ENCODE measurements at regions not wholly inside any gene's neighbourhood (a gene's known extent, or its start where the extent isn't known, plus 50 kb on each side); places are given as distances from the start of the nearest gene placed in this dataset.

DNA sequence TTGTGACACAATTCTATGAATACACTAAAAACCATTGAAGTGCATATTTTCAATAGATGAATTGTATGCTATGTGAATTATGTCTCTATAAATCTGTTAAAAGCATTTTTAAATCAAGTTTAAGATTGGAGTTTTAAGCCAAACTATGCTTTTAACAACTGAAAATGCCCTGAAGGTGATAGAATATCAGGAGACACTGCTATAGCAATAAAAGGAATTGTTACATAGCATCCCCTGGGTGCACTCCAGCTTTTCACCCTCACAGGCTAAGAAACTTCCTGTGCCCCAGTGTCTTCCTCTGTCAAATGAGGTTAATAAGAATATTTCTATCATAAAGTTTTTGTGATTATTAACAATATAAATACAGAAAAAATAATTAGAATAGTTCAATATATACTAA is 472.7 kb upstream of the TMPO start:
- in situ Hi-C loops (cut with HindIII; ENCODE audit: low pct_unique_long_range_greater_than_20kb, low sequenced_read_pairs): no loop called here
- TF ChIP-seq JUND (IDR thresholded peaks at IDR 0.05; ENCODE audit: low read depth): no peak
- DNase-seq (ENCODE audit: low read depth in 1 of 2, low spot score in 1 of 2): no peak

DNA sequence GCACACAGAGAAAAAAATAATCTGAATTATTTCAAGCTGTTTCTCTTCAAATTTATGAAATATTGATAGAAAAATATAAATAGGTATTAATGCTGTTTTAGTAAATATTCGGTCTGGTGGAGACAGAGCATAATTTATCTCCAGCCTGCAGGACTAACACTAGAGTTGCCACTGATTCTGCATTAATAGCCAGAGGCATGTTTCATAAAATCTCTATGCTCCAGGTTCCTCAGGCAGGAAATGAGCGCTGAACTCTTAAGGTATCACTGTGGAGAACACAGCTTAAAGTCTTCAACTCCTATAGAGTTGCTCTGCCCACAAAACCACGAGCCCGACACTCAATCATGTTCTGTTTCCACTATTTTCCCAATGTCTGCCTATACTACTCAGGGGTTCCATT is 470.0 kb upstream of the TMPO start:
- DNase-seq (ENCODE audit: low read depth in 1 of 2, low spot score in 1 of 2): no peak
- no peak for TF ChIP-seq JUND (IDR thresholded peaks at IDR 0.05; ENCODE audit: low read depth)
- in situ Hi-C loops (cut with HindIII; ENCODE audit: low pct_unique_long_range_greater_than_20kb, low sequenced_read_pairs): no loop called here

DNA sequence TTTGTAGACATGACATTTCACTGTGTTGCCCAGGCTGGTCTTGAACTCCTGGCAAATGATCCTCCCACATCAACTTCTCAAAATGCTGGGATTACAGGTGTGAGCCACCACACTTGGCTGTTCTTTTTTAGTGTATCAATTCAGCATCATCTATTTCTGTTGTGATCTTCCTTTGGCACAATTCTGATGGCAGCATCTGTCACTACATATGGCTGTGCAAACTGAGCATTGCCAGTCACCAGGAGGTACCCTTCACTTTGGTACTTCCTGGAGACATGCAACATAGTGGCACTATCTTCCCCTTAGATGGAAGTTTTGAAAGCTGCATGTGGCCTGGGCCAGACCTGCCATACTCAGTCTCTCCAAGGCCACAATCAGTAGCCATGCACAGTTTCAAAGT is 467.1 kb upstream of the TMPO start:
- DNase-seq (ENCODE audit: low read depth in 1 of 2, low spot score in 1 of 2): no peak
- in situ Hi-C loops (cut with HindIII; ENCODE audit: low pct_unique_long_range_greater_than_20kb, low sequenced_read_pairs): no loop called here

DNA sequence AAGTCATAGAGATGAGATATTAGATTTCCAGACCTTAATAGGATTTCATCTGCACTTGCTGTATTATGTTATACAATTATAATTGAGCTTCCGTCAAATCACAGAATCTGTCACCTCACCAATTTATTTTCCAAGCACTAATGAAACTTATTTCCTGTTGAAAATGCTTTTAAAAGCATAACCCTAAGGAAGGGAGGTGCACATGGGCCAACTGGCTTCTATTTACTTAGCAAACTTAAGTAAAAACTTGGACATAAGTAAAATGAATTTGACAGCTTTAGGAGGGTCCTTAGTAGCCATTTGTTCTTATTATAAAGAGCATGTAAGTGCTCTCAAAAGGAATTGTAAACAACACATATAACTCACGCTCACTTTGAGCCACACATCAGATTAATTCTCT is 462.2 kb upstream of the TMPO start:
- DNase-seq (ENCODE audit: low read depth in 1 of 2, low spot score in 1 of 2): no peak
- in situ Hi-C loops (cut with HindIII; ENCODE audit: low pct_unique_long_range_greater_than_20kb, low sequenced_read_pairs): no loop called here
- TF ChIP-seq JUND (IDR thresholded peaks at IDR 0.05; ENCODE audit: low read depth): no peak

More for the DNA sequence above, 467.1 kb upstream of the TMPO start:
- TF ChIP-seq JUND (IDR thresholded peaks at IDR 0.05; ENCODE audit: low read depth): no peak

DNA sequence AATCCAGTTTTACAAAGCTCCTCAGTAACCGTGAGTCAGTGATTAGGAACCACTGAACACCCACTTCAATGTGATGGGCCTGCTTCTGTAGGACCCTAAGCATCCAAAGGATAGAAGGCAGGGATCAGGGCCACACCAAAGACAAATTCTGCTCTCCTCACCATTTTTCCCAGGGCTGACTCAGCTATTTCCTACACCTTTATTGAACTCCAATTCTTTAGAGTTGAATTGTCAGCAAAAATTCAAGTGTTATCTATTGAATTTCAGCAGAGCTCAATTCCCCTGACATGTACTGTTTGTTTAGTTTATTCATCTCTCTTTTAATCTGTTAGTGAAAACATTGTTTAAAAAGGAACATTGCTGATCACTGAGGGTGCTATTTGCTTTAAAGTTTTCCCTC is 457.7 kb upstream of the TMPO start:
- no peak for TF ChIP-seq JUND (IDR thresholded peaks at IDR 0.05; ENCODE audit: low read depth)
- in situ Hi-C loops (cut with HindIII; ENCODE audit: low pct_unique_long_range_greater_than_20kb, low sequenced_read_pairs): no loop called here
- DNase-seq (ENCODE audit: low read depth in 1 of 2, low spot score in 1 of 2): no peak

DNA sequence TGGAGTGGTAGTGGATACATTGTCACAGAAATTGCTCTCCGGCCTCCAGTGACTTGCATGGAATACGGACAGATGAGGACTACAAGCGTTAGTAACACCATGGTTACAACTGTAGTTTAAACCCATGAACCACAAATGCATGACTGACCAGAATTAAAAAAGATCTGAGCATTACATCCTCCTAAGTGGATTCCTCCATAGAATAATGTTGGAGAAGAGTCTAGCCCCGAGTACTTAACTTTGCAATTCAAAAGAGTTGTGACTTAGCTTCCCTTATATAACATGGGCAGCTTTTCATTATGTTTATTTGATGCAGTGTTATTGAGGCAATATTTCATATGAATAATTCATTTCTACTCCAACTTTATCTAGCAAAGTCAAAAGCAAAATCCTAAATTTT is 457.2 kb upstream of the TMPO start:
- in situ Hi-C loops (cut with HindIII; ENCODE audit: low pct_unique_long_range_greater_than_20kb, low sequenced_read_pairs): no loop called here
- TF ChIP-seq JUND (IDR thresholded peaks at IDR 0.05; ENCODE audit: low read depth): no peak
- DNase-seq (ENCODE audit: low read depth in 1 of 2, low spot score in 1 of 2): no peak

DNA sequence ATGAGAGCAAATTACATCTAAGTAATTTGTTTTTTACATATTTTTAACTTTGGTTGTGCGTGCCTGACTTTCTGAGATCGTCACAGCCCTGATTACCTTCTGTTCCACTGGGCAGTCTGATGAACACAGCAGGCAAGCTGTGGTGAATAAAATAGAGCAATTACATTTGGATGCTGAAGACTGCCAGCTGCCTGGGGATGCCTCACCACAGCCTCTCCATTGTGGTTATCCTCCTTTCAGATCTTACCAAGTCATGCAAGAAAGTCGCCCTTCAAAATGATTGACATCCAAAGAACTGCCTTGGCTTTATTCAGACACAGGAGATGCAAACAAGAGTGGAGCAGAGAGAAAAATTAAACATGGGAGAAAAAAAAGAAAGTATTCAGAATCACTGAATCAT is 456.6 kb upstream of the TMPO start:
- in situ Hi-C loops (cut with HindIII; ENCODE audit: low pct_unique_long_range_greater_than_20kb, low sequenced_read_pairs): no loop called here

DNA sequence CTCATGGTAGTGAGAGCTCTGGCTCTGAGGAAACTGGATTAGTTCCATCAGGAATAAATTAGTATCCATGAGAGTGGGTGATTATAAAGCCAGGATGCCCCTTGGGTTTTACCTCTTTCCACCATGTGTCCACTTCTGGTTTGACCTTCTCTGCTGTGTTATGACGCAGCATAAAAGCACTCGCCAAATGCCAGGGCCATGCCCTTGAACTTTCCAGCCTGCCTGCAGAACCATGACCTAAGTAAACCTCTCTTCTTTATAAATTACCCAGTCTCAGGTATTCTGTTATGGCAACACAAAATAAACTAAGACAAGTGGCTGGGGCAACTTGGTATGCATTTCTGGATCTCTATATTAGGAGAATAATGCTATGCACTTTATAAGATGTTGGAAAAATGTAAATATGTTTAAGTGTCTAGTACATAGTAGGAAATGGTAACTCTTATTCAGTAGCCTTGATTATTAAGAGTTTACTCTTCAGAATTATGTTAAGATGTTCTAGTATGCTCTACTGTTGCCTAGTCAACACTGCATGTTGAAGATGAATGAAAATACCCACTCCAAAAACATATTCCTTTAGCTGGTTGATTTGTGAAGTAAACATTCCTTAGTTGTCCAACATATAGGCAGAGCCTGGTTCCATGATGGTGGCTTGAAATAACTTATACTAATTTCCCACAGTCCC is 455.6 kb upstream of the TMPO start:
- in situ Hi-C loops (cut with HindIII; ENCODE audit: low pct_unique_long_range_greater_than_20kb, low sequenced_read_pairs): no loop called here
- no peak for TF ChIP-seq JUND (IDR thresholded peaks at IDR 0.05; ENCODE audit: low read depth)
- DNase-seq (ENCODE audit: low read depth in 1 of 2, low spot score in 1 of 2): no peak

More for the DNA sequence above, 456.6 kb upstream of the TMPO start:
- no peak for DNase-seq (ENCODE audit: low read depth in 1 of 2, low spot score in 1 of 2)
- TF ChIP-seq JUND (IDR thresholded peaks at IDR 0.05; ENCODE audit: low read depth): no peak

DNA sequence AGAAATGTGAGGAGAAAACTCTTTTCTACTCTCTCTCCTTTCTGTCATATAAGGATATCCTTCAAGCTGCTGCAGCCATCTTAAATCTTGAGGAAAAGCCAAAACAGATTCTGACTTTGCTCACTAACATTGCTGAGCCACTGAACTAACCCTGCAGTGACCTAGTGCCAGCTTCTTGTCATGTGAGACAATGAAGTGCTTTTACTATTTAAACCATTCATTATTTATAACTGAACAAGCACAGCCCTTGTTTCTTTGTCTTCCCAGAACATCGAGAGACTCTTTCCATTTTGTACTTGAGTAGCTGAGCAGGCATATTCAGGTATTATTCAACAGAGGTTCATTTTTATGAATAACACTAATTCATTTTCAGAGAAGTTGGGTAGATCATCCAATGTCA is 455.0 kb upstream of the TMPO start:
- in situ Hi-C loops (cut with HindIII; ENCODE audit: low pct_unique_long_range_greater_than_20kb, low sequenced_read_pairs): no loop called here
- DNase-seq (ENCODE audit: low read depth in 1 of 2, low spot score in 1 of 2): no peak
- no peak for TF ChIP-seq JUND (IDR thresholded peaks at IDR 0.05; ENCODE audit: low read depth)

DNA sequence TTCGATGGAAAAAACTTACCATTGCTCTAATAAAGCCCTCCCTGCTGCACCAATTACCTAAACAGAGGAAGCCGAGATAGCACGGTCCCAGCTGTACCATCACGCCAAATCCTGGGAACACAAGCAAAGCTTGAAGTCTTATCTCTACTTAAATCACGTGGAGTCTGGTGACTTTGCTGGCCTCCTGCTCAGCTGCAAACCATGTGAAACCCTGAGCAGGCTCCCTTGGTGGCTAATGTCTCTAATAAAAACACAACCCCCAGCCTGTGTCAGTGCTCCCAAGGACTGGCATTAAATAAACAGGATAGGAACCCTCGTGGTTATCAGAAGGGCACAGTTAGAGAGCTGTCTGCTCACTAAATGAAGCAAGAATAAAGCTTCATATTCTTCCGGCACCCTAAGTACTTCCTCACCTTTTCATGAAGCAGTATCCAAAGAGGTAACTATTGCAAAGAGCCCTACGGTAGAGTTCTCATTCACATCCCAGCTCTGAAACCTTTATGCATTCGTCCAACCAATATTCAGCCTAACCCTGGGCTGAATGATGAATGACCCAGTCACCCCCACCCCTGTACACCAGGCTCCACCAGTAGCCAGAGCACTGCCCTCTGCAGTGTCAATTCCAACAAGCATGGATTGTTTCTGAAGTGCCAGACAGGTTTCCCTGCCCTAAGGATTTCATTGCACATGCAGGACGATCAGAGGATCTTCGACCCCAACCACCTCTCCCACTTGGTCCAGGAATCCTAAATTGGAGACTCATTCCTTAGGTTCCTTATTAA is 452.7 kb upstream of the TMPO start:
- TF ChIP-seq JUND (IDR thresholded peaks at IDR 0.05; ENCODE audit: low read depth): no peak
- in situ Hi-C loops (cut with HindIII; ENCODE audit: low pct_unique_long_range_greater_than_20kb, low sequenced_read_pairs): no loop called here
- no peak for DNase-seq (ENCODE audit: low read depth in 1 of 2, low spot score in 1 of 2)

DNA sequence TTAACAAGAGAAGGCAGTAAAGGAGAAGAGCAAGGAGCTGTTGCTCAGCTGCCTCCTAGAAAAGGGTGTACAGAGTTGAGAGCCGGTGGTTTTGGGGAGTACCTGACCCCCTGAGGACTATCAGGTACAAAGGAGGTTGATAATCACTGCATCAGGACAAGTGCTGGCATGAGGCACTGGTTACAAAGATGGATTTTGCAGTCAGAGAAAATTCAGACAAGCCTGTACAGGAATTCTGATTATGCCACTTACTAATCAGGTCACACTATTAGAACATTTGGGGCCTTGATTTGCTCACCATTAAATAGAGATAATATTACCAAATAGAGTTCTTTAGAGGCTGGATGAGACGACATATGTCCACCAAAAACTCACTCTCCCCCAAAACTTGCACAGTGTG is 450.9 kb upstream of the TMPO start:
- DNase-seq (ENCODE audit: low read depth in 1 of 2, low spot score in 1 of 2): no peak
- TF ChIP-seq JUND (IDR thresholded peaks at IDR 0.05; ENCODE audit: low read depth): no peak
- in situ Hi-C loops (cut with HindIII; ENCODE audit: low pct_unique_long_range_greater_than_20kb, low sequenced_read_pairs): no loop called here

DNA sequence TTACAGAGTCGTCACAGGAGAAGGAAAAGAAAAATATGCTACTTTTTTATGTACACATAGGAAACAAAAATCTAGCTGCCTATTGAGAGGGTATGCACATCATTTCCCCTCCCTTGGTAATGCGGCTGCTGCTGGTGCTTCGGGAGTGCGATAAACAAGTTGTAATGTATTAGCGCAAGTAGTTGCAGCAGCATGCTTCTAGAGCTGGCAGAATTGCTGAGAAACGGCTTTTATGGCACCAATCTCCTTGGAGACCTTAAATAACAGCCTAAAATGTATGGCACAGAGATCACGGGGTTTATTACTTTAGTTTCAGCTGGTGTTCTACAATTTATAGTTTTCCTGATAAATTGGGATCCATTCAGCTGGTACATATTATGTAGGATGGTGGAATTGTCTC is 447.6 kb upstream of the TMPO start:
- no peak for TF ChIP-seq JUND (IDR thresholded peaks at IDR 0.05; ENCODE audit: low read depth)
- in situ Hi-C loops (cut with HindIII; ENCODE audit: low pct_unique_long_range_greater_than_20kb, low sequenced_read_pairs): no loop called here
- no peak for DNase-seq (ENCODE audit: low read depth in 1 of 2, low spot score in 1 of 2)

DNA sequence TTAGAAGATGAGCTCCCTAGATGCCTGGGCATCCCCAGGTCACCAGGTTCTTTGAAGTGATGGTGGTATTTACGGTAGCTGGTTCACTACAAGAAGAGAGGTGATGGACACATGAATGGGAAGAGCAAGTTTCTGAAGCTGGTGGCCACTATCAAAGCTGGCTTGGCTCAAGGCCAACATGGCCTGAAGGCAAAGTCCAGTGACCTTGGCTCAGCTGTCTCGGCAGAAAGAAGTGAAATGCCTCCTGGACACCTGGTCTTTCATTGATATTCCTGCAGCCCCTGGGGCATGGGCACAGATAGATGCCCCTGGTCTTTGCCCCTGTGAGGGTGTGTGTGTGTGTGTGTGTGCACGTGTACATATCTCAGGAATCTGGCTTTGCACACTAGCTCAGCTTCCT is 441.8 kb upstream of the TMPO start:
- DNase-seq (ENCODE audit: low read depth in 1 of 2, low spot score in 1 of 2): no peak
- no peak for TF ChIP-seq JUND (IDR thresholded peaks at IDR 0.05; ENCODE audit: low read depth)
- in situ Hi-C loops (cut with HindIII; ENCODE audit: low pct_unique_long_range_greater_than_20kb, low sequenced_read_pairs): no loop called here

Data from T47D (cell line).